HG02852 (cell line): ENCODE measurements at regions not wholly inside any gene's neighbourhood (a gene's known extent, or its start where the extent isn't known, plus 50 kb on each side); places are given as distances from the start of the nearest gene placed in this dataset.

Experiments used
- ATAC-seq: cut with Tn5 transposase; IDR thresholded peaks from one replicate; pipeline ENCODE4 v1.9.1; 2021; ENCODE audit warnings: mild to moderate bottlenecking, moderate library complexity; ENCODE audit not compliant: unreplicated experiment

DNA sequence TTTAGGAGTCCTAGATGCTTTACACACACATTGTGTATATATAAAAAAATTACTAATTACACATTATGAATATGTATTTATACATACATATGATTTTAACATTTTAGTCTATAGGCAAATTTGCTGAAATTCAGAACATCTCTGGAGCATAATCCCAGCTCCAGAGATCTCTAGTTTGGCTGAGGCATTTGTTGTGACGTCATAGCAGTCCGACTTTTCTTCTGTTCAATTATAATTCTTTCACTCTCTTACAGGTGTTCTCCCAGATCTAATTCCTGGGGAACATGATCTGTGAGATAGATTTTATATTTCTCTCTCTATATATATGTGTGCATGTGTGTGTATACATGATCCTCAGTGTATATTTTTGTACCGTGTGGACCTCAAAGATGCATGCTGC lies 1876.2 kb downstream of the EFNA5 start:
- ATAC-seq, result no peak

DNA sequence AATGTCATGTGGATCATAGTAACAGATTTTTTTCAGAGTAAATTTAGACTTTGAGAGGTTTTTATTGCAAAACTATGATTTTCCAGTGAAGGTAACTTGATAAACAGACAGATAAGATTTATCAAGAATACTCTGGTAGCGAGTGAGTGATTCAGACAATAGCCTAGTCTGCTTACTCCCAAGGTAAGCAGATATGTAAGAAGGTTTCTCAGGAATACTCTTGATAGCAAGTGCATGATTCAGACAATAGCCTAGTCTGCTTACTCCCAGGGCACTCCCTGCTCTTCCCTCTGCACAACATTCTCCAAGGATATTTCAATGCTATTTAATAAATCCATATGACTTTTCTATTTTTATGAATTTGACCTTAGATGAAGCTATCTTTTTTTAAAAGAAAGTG lies 1881.5 kb downstream of the EFNA5 start:
- ATAC-seq, result no peak

DNA sequence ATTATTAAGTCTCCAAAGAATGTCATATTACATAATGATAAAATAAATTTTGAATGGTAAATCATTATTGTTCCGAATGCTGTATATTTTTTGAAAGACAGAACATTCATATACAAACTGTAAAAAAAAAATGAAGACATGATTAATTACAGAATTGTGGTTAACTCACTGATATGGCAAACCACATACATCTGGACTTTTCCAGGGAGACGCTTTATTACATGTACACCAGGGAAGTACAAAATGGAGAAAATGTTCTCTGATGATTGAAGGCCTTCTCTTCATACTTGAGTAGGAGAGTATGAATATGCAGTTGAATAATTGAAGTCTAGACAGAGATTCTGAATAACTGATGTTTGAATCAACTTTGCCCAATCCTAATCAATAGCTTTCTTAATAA lies 1886.9 kb downstream of the EFNA5 start:
- no peak for ATAC-seq

DNA sequence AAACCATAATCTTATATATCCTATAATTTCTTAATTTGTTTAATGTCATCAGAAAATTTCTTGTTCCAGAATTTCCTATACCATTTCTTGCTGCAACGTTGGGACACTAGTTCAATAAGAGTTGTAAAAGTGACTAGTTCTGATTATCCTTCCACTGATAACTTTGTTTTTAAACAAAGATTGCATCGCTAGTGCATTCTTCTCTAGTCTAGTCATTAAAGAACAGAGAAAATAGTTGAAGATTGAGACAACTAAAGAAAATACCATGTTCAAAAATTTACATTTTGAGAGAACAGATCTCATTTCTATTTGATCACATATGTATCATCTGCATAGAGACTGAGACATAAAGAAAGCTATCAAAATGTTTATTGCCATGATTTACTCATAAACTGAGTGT lies 1888.2 kb downstream of the EFNA5 start:
- no peak for ATAC-seq

DNA sequence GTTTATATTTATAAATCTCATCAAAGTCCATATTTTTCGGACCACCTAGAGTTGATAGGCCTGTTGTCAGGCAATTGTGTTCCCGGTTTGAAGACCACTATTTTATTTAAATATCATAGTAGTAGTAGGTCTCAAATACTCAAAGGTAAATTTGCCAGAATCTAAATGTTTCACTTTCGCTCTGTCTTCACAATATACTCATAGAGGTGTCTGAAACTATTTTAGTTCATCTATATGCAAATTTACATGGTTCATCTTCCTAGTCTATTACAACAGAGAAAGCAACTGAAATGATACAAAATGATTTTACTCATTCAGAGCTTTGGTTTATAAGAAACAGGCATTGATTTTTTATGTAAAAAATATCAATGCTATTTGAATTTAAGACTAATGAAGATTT lies 1897.5 kb downstream of the EFNA5 start:
- no peak for ATAC-seq

DNA sequence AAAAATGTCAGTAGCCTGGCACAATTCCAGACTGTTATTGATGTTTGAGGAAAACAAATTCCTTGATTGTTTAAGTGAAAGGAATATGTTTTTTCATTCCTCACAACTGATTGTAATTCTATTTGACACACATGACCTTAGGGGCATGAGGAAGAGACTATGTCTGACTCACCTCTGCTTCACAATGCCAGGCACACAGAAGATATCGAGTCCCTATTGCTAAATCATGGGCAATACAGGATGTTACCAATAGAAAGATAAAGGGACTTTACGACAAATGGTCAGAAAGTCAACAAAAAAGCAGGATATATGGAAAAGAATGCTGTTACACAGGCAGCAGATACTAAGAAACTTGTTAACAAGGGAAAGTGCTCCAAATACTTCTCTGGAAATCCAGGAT lies 1903.5 kb downstream of the EFNA5 start:
- ATAC-seq, result no peak

DNA sequence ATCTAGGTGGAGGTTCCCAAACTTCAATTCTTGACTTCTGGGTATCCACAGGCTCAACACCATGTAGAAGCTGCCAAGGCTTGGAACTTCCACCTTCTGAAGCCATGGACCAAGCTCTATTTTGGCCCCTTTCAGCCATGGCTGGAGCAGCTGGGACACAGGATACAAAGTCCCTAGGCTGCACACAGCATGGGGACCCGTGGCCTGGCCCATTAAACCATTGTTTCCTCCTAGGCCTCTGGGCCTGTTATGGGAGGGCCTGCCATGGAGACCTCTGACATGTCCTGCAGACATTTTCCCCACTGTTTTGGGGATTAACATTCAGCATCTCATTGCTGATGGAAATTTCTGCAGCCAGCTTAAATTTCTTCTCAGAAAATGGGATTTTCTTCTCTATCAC lies 1908.0 kb downstream of the EFNA5 start:
- ATAC-seq, result no peak

DNA sequence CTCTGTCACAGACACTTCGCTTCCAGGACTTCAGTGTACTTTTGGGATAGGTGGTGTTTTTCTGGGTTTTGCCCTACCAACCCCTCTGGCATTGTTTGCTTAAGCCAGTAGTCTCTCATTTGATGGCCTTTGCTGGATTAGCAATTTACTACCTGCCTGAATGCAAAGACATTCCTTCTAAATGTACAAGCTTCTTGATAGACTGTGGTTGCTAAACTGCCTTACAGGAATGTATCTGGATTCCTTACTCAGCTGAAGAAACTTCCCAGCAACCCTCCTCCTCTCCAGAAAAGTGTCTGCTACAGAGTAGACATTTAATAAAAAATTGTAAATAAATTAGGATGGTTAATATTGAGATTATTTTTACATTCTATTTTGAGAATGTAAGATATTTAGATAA lies 1916.7 kb downstream of the EFNA5 start:
- ATAC-seq, result no peak

DNA sequence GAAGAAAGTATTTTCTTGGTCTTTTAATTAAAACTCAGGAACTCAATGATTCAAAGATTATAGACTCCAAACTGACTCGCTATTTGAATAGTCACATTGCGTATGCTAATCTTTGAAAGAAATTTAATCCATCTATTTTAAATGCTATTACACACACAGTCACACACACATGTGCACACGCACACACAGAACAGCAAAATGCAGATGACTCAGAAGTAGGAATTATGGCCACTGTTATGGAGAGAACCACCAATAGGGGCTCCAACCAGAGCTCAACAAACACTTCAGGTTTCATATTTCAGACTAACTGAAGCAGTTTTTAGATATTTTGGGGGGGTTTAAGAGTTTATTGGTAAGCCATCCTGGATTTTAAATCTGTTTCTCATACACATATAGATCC lies 1917.9 kb downstream of the EFNA5 start:
- no peak for ATAC-seq

DNA sequence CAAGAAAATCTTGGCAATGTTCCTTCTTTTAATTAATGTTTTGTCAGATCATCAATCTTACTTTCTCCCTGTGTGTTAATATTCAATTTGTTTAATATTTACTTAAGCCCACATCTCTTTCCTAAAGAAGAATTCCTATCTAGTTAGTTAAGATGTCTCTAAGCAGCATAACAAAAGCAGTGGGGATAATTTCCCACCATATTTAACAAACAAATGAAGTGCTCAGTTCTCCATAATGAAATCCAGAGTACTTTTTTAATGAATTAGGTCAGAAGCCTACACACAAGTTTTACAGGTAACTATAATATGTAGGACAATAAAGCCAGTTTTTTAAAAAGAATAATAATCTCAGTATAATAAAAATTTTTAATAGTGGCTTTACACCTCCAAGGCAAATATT lies 1918.8 kb downstream of the EFNA5 start:
- no peak for ATAC-seq

DNA sequence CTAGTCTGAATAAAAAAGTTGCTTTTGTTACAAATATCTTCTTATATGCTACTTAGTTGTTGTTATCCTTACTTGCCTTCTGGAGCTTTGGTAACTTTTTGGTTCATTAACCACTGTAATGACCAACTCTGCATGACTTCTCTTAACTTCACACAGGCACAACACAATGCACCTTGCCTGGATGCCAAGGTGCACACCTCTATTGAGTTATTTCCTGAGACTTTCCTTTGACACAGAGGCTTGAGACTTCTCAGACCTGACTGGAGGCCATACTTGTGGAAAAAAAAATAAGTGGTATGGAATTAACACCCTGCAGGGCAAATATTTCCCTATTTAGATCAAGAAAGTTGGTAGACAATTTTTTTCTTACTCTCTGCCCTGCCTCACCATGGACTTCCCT lies 1925.6 kb downstream of the EFNA5 start:
- ATAC-seq, result no peak

DNA sequence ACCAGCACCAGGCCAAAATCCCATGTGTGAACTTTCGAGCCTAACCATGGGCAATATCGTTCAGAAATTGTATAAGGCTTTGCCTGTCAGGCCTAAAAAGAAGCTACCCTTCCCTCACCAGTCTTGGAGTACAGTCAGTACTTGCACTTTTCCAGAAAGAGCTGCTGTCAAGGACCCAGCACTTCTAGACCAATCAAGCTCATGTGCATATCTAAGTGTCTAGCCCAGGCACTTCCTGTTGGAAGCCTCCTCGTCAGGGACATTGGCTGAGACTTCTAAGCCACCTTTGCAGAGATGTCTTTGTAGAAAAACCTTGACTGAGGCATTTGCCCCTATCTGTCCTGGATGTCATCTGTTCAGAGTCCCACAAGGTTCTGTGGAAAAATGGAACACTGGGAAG lies 1930.5 kb downstream of the EFNA5 start:
- no peak for ATAC-seq

DNA sequence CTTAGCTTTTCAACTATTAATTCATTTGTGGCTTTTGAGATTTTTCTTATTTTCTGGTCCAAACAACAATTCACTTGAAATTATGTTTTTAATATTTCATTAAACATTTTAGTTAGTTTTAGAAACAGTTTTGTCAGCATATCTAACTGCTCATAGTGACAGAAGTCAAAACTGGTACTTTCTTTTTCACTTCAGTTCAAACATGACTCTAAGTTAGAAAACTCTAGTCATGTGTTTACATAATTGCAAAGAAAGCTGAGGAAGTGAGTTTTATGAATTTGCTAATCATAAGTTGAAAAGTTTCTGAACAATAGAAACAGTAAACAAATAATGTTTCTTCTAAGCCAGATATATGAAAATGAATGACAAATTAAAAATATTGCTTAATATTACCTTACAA lies 1931.0 kb downstream of the EFNA5 start:
- ATAC-seq, result no peak

DNA sequence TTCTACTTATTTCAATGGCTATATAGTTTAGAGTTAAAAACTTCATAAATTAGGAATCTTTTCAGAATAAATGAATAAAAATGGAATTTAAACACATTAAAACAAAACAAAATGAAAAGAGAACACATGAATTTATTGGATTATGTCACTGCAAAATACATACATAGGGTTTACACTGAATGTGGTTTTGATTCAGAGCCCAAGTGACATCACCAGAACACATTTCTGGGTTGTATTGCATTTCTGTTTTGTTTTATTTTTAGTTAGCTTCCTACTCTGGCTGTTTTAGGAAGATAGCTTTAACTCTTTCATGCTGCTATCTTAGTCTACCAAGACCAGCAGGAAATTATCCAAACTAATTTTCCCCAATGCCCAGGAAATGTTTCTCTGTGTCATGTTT lies 1935.0 kb downstream of the EFNA5 start:
- no peak for ATAC-seq

DNA sequence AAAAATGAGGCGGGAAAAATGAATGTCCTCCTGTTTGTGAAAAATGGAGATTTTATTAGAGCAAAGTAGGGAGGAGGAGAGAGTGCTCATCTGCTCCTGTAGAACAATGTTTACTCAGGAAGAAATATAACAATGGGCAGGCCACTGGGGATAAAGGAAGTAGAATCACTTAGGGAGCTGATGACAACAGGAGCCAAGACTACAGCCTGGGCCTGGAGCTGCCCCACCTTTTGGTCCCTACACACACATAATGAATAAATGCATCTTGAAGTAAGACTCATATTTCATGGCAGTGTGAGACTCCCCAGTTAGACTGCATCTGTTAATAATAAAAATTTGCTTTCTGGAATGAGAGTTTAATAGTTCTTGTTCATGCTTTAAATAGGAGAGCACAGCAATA lies 1939.8 kb downstream of the EFNA5 start:
- ATAC-seq, result no peak

DNA sequence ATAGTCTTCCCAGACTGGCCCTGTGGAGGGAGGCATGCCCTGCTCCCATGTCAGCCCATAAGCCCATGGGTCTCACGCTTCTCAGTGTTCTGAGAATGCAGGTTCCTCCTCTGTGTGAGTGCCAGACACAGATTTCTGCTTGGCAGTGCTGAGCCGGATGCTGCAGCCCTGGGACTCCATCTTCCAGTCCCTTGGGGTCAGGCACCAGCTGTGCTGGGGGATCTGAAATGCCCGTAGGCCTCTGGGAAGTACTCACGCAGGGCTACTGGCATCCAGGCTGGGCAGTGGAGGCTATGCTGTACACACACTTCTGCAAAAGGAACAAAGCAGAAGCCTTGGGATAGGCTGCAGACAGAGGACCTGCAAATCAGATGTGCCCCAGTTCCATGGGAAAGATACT lies 1944.6 kb downstream of the EFNA5 start:
- no peak for ATAC-seq

DNA sequence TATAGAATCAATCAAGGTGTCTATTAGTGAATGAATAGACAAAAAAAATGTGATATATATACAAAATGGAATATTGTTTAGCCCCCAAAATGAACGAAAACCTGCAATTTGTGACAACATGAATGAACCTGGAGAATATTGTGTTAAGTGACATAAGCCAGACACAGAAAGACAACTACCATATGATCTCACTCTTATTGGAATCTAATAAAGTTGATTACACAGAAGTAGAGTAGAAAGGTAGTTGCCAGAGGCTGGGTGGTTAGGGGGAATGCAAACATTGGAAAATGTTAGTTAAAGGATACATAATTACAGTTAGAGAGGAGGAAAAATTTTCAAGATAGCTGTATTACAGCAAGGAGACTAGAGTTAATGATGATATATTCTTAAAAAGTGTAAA lies 1962.3 kb downstream of the EFNA5 start:
- ATAC-seq, result no peak

DNA sequence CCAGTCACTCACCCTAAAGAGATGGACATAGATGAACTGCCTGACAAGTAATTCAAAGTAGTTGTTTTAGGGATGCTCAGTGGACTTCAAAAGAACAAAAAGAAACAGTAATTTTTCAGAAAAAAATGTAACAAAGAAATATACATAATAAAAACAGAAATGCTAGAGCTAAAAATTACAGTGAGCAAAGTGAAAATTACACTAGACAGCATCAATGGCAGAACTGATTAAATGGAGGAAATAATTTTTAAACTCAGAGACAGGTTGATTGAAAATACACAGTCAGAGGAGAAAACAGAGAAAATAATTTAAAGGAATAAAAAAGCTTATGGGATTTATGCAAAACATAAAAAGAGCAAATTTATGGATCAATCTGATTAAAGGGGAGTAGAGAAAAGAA lies 1968.4 kb downstream of the EFNA5 start:
- ATAC-seq, result no peak

DNA sequence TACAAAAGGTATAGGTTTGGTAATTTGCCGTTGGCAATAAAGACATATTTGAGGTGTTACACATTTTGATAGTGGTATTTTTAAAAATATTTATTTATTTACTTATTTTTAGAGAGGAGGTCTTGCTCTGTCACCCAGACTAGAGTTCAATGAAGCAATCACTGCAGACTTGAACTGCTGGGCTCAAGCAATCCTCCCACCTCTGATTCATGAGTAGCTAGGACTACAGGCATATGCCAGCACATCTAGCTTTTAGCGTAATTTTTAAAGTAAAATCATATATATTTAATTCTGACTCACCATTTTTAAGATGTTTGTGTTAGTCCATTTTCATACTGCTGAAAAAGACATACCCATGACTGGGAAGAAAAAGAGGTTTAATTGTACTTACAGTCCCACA lies 1974.3 kb downstream of the EFNA5 start:
- no peak for ATAC-seq

DNA sequence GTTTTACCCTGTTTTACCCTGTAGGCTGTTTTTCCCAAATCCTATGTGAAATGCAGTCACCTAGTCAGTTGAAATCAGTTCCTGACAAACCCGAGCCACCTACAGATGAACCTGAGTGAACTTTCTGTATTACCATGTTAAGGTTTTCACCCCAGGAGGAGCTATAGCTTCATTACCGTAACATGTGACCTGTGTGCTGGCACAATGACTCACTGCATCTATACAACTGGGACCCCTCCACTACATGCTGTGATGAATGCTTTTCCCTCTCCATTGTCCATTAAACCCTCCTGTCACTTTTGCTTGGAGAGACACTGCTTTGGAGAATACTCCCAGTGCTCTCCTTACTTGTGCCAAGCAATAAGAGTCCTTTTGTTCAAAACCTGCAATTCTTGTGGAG lies 1974.8 kb downstream of the EFNA5 start:
- no peak for ATAC-seq

DNA sequence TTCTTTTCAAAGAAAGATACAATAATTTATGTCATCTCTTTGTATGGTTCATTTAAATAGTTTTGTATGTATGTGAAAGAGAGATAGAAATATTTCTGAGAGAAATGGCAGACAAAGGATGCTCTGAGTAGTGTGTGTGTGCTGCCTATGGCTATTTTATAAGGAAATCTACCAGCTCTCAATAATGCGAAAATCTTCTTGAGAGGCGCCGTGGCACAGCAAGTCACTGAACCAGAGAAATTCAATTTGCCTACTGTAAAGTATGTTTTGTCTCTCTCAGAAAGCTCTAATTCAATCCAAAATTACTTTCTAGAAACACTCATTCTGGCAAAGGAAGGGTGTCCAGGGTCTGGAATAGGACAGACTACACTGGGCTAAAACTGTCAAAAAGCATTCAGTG lies 1981.1 kb downstream of the EFNA5 start:
- no peak for ATAC-seq

DNA sequence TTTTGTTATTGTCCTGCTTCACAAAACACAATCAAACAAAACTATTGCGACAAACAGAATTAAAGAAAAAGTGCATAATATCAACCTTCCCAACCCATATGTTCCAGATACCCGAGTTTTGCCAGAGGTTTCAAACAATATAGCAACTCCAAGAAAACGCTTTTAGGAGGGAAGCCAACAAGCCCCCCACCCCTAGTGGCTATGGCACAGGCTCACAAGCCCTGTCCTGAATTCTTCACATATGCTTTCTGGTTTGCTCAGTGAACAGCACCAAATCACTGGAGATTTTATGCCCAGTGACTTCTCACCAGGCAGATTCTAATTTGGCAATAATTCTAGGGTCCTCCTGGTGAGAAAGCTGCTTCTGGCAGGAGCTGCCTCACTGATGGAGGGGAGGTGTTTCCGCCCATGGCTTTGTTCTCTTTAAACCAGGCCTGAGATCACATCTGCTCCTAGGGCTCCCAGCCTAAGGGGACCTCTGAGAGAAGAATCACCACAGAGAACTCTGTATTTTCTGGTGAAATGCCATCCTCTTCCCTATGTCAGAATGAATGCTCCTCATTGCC lies 1982.4 kb downstream of the EFNA5 start:
- ATAC-seq, result no peak

DNA sequence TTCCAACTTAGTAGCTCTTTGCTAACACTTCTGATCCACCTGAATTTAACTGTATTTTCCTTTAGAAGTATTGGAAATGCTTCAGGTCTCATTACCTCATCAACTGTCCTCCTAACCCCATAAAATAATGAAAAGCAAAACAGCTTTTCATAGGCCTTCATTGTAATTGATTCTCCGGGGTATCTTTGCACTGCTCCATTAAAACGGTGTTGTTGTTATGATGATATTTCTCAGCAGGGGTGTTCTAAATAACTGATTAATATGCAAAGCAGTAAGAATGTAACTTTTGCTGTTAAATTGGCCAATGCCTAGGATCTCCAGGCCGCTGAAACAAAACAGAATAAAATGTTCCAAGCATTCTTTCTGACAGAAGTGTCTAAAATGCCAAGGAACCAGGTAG lies 1983.2 kb downstream of the EFNA5 start:
- ATAC-seq, result no peak

DNA sequence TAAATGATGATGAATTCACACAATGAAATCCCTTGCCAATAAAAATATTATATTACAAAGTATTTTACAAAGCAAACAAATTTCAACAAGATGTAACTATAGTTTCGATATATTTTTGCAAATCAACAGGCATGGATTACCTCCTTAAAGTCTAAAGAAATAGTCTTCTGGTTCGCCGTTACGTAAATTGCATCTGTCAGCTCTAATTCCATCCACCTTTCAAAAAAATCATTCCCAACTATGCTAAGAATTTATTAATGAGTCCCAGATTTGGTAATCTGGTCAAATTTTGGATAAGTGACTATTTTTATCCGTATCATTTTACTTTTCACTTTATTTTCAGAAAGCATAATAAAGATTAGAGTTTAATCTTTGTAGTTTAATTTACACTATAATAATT lies 1984.9 kb downstream of the EFNA5 start:
- ATAC-seq, result no peak
